ENCODE measurements at regions not wholly inside any gene's neighbourhood (a gene's known extent, or its start where the extent isn't known, plus 50 kb on each side); places are given as distances from the start of the nearest gene placed in this dataset.

DNA sequence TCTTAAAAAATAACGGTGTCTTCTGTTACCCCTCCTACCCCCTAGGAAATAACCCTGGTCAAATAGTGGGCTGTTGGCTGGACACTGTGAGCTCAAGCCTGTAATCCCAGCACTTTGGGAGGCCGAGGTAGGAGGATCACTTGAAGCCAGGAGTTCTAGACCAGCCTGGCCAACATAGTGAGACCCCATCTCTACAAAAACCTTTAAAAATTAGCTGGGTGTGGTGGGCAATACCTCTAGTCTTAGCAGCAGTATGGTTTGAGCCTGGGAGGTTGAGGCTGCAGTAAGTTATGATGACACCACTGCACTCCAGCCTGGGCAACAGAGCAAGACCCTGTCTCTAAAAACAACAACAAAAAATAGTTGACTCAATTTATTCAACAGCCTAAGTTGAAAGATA lies 453.7 kb downstream of the SIPA1L2 start:
- TF ChIP-seq, protein P1, sequence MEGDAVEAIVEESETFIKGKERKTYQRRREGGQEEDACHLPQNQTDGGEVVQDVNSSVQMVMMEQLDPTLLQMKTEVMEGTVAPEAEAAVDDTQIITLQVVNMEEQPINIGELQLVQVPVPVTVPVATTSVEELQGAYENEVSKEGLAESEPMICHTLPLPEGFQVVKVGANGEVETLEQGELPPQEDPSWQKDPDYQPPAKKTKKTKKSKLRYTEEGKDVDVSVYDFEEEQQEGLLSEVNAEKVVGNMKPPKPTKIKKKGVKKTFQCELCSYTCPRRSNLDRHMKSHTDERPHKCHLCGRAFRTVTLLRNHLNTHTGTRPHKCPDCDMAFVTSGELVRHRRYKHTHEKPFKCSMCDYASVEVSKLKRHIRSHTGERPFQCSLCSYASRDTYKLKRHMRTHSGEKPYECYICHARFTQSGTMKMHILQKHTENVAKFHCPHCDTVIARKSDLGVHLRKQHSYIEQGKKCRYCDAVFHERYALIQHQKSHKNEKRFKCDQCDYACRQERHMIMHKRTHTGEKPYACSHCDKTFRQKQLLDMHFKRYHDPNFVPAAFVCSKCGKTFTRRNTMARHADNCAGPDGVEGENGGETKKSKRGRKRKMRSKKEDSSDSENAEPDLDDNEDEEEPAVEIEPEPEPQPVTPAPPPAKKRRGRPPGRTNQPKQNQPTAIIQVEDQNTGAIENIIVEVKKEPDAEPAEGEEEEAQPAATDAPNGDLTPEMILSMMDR (conservative IDR thresholded peaks at IDR 0.05; ENCODE audit: low read depth, low read length): no peak
- TF ChIP-seq EZH2phosphoT487 (IDR thresholded peaks at IDR 0.05; ENCODE audit: borderline replicate concordance, low read length): no peak
- no peak for TF ChIP-seq EZH2 (IDR thresholded peaks at IDR 0.05; ENCODE audit: low read length, unreplicated experiment)

Measured in PC-3 (cell line).